AG04449 (cell line): ENCODE measurements at regions not wholly inside any gene's neighbourhood (a gene's known extent, or its start where the extent isn't known, plus 50 kb on each side); places are given as distances from the start of the nearest gene placed in this dataset.

Source experiments
- CTCF ChIA-PET: fragments of 350-600 bp; formaldehyde crosslinking; extraction: SDS; loops from one replicate; lab custom pipeline; 2021; ENCODE audit warnings: antibody characterized with exemption; lab: Yijun Ruan, JAX
- POLR2A ChIA-PET: fragments of 400-600, 350-600 bp; formaldehyde crosslinking; extraction: SDS; loops from one replicate; lab custom pipeline; 2020; ENCODE audit warnings: antibody characterized with exemption, inconsistent platforms; lab: Yijun Ruan, JAX
- DNase-seq: peaks from one replicate; pipeline ENCODE4 v3.0.0-alpha.2; 2010; ENCODE audit warnings: low read depth, low spot score
- H3K4me3 ChIP-seq: 2 replicates; pipeline ENCODE4 v1.5.1; 2011; ENCODE audit warnings: low read depth, mild to moderate bottlenecking, control low read depth, low read length
- TF ChIP-seq, protein P1 (sequence below): IDR thresholded peaks from one replicate; pipeline ENCODE4 v1.5.1; 2011; ENCODE audit warnings: mild to moderate bottlenecking, moderate library complexity, low read length, control low read depth, inconsistent platforms; ENCODE audit not compliant: insufficient read depth; ENCODE audit errors: missing control alignments

GRCh38 chr17:13761038-13761603 lies 159.4 kb upstream of the HS3ST3A1 start:
- DNase-seq: no peak
- no peak overlapping the region for H3K4me3 ChIP-seq
- TF ChIP-seq, protein P1, sequence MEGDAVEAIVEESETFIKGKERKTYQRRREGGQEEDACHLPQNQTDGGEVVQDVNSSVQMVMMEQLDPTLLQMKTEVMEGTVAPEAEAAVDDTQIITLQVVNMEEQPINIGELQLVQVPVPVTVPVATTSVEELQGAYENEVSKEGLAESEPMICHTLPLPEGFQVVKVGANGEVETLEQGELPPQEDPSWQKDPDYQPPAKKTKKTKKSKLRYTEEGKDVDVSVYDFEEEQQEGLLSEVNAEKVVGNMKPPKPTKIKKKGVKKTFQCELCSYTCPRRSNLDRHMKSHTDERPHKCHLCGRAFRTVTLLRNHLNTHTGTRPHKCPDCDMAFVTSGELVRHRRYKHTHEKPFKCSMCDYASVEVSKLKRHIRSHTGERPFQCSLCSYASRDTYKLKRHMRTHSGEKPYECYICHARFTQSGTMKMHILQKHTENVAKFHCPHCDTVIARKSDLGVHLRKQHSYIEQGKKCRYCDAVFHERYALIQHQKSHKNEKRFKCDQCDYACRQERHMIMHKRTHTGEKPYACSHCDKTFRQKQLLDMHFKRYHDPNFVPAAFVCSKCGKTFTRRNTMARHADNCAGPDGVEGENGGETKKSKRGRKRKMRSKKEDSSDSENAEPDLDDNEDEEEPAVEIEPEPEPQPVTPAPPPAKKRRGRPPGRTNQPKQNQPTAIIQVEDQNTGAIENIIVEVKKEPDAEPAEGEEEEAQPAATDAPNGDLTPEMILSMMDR: no peak
- POLR2A ChIA-PET: no interaction called here
- CTCF ChIA-PET: interaction anchor here (0.6 kb wide), 1 partner anchor 17 kb away, joined by 3 read pairs; no protein-coding TSS in a partner anchor

GRCh38 chr17:13765701-13766100 lies 164.0 kb upstream of the HS3ST3A1 start:
- no peak for DNase-seq
- POLR2A ChIA-PET: no interaction called here
- CTCF ChIA-PET: interaction anchor here (0.8 to 0.9 kb wide), 2 partner anchors 10 to 18 kb away, joined by 3 to 5 read pairs; no protein-coding TSS in a partner anchor
- H3K4me3 ChIP-seq: no peak overlapping the region
- TF ChIP-seq, protein P1: no peak

- no peak overlapping the region for H3K4me3 ChIP-seq
- TF ChIP-seq, protein P1: no peak
- no peak for DNase-seq
- ChIA-PET POLR2A (no interaction called here), CTCF (no interaction called here)
Observed at GRCh38 chr17:13770702-13771101, 169.0 kb upstream of the HS3ST3A1 start.

GRCh38 chr17:13775450-13775849 lies 173.7 kb upstream of the HS3ST3A1 start:
- POLR2A ChIA-PET: no interaction called here
- CTCF ChIA-PET: interaction anchor here (1.2 kb wide), 1 partner anchor 10 kb away, joined by 3 read pairs; no protein-coding TSS in a partner anchor
- H3K4me3 ChIP-seq: no peak overlapping the region
- TF ChIP-seq, protein P1: no peak
- no peak for DNase-seq

- no peak for DNase-seq
- CTCF ChIA-PET: interaction anchor here (1.2 kb wide), 1 partner anchor 10 kb away, joined by 3 read pairs; no protein-coding TSS in a partner anchor
- TF ChIP-seq, protein P1: no peak
Observed at GRCh38 chr17:13776027-13776551, 174.4 kb upstream of the HS3ST3A1 start.

GRCh38 chr17:13777003-13777402 lies 175.3 kb upstream of the HS3ST3A1 start:
- POLR2A ChIA-PET: no interaction called here
- no peak for DNase-seq
- no peak overlapping the region for H3K4me3 ChIP-seq
- TF ChIP-seq, protein P1: no peak
- CTCF ChIA-PET: no interaction called here

More at GRCh38 chr17:13776027-13776551, 174.4 kb upstream of the HS3ST3A1 start:
- H3K4me3 ChIP-seq: no peak overlapping the region
- POLR2A ChIA-PET: no interaction called here
